CD4-positive, alpha-beta T cell treated with Interleukin-15 for 4 hours (primary cell): ENCODE measurements at regions not wholly inside any gene's neighbourhood (a gene's known extent, or its start where the extent isn't known, plus 50 kb on each side); places are given as distances from the start of the nearest gene placed in this dataset.

Experiments used
- DNase-seq: peaks from one replicate; pipeline ENCODE4 v3.0.0-alpha.2; 2020; ENCODE audit warnings: low spot score

GRCh38 chr10:4733150-4733842 is 92.7 kb upstream of the AKR1E2 start:
- no peak for DNase-seq

- DNase-seq: no peak
Observed at GRCh38 chr10:4730998-4731397, 95.0 kb upstream of the AKR1E2 start.

- no peak for DNase-seq
Observed at GRCh38 chr10:4725917-4726606, 99.9 kb upstream of the AKR1E2 start.

- no peak for DNase-seq
Observed at GRCh38 chr10:4723860-4724259, 102.1 kb upstream of the AKR1E2 start.

- no peak for DNase-seq
Observed at GRCh38 chr10:4721999-4722753, 103.8 kb upstream of the AKR1E2 start.

- DNase-seq: no peak
Observed at GRCh38 chr10:4720463-4720862, 105.5 kb upstream of the AKR1E2 start.

GRCh38 chr10:4719671-4720070 is 106.3 kb upstream of the AKR1E2 start:
- no peak for DNase-seq

- no peak for DNase-seq
Observed at GRCh38 chr10:4719036-4719435, 107.0 kb upstream of the AKR1E2 start.

GRCh38 chr10:4718544-4718943 is 107.5 kb upstream of the AKR1E2 start:
- no peak for DNase-seq

GRCh38 chr10:4717670-4718069 is 108.3 kb upstream of the AKR1E2 start:
- no peak for DNase-seq

- no peak for DNase-seq
Observed at GRCh38 chr10:4710858-4711257, 115.1 kb upstream of the AKR1E2 start.

- no peak for DNase-seq
Observed at GRCh38 chr10:4708123-4708759, 117.8 kb upstream of the AKR1E2 start.

GRCh38 chr10:4707221-4707620 is 118.8 kb upstream of the AKR1E2 start:
- no peak for DNase-seq

GRCh38 chr10:4704034-4704545 is 121.9 kb upstream of the AKR1E2 start:
- no peak for DNase-seq

GRCh38 chr10:4701016-4701415 is 125.0 kb upstream of the AKR1E2 start:
- DNase-seq: no peak

GRCh38 chr10:4699950-4700730 is 125.9 kb upstream of the AKR1E2 start:
- DNase-seq: no peak

- DNase-seq: no peak
Observed at GRCh38 chr10:4698075-4698474, 127.9 kb upstream of the AKR1E2 start.

GRCh38 chr10:4696186-4696585 is 129.8 kb upstream of the AKR1E2 start:
- DNase-seq: no peak

- no peak for DNase-seq
Observed at GRCh38 chr10:4693967-4694366, 132.0 kb upstream of the AKR1E2 start.

GRCh38 chr10:4692206-4692605 is 133.8 kb upstream of the AKR1E2 start:
- no peak for DNase-seq

GRCh38 chr10:4691776-4692175 is 134.2 kb upstream of the AKR1E2 start:
- no peak for DNase-seq

GRCh38 chr10:4691301-4691700 is 134.7 kb upstream of the AKR1E2 start:
- DNase-seq: no peak
